GM12878 (cell line): ENCODE measurements at regions not wholly inside any gene's neighbourhood (a gene's known extent, or its start where the extent isn't known, plus 50 kb on each side); places are given as distances from the start of the nearest gene placed in this dataset.

Source experiments
- ATAC-seq: fragments of 200-7000 bp; cut with Tn5 transposase; 3 replicates; pipeline ENCODE4 v1.9.1; 2020; ENCODE audit warnings: mild to moderate bottlenecking, moderate library complexity
- BruUV-seq: library from RNA; stranded (reverse); fragments of 400-500 nt; replicated peaks from 2 replicates; lab custom pipeline; 2021; lab: Mats Ljungman, UMichigan
- CTCF ChIA-PET: fragments of 300-600 bp; sonication (Branson Sonifier 250); formaldehyde crosslinking; extraction: SDS; loops from one replicate; lab custom pipeline; 2021; ENCODE audit warnings: inconsistent platforms; lab: Yijun Ruan, JAX
- POLR2A ChIA-PET: fragments of 350-600 bp; formaldehyde crosslinking; extraction: SDS; loops from one replicate; lab custom pipeline; 2021; ENCODE audit warnings: inconsistent platforms; lab: Charles Lee
- RAD21 ChIA-PET: fragments of 300-600 bp; sonication (Branson Sonifier 250); formaldehyde crosslinking; loops from one replicate; lab custom pipeline; 2023; ENCODE audit warnings: antibody characterized with exemption; ENCODE audit not compliant: unreplicated experiment; lab: Charles Lee
- SMC1A ChIA-PET: fragments of 300-600 bp; sonication (Branson Sonifier 250); formaldehyde crosslinking; loops from one replicate; lab custom pipeline; 2023; ENCODE audit not compliant: unreplicated experiment, uncharacterized antibody; lab: Charles Lee
- DNase-seq: peaks from one replicate; pipeline ENCODE4 v3.0.0-alpha.2; 2011; ENCODE audit warnings: low read depth, low spot score
- FAIRE-seq: peaks from 3 replicates; lab custom pipeline; 2011; peaks lifted over from hg19 to GRCh38; lab: Jason Lieb, UNC
- H2AFZ ChIP-seq: 2 replicates; pipeline ENCODE4 v1.6.0; 2011; ENCODE audit warnings: low read depth, low read length, control low read depth; ENCODE audit not compliant: control insufficient read depth
- H3K27ac ChIP-seq: 2 replicates; pipeline ENCODE4 v1.5.1; 2011; ENCODE audit warnings: control low read depth; ENCODE audit not compliant: control insufficient read depth, insufficient read depth
- H3K27me3 ChIP-seq, 2 experiments: replicated peaks in 1 of 2; 2 replicates each; pipeline versions ENCODE4 v1.6.0 to v1.6.1; 2011; ENCODE audit warnings: low read length in 1 of 2; ENCODE audit not compliant: control insufficient read depth in 2 of 2, insufficient read depth in 2 of 2
- H3K36me3 ChIP-seq, 2 experiments: 2 replicates each; pipeline ENCODE4 v1.5.1; 2011; ENCODE audit warnings: low read length in 1 of 2; ENCODE audit not compliant: control insufficient read depth in 2 of 2, insufficient read depth in 2 of 2
- H3K4me1 ChIP-seq: 2 replicates; pipeline ENCODE4 v1.6.1; 2011; ENCODE audit warnings: mild to moderate bottlenecking, low read length, moderate library complexity, mixed read lengths; ENCODE audit not compliant: control insufficient read depth, insufficient read depth
- H3K4me2 ChIP-seq: 2 replicates; pipeline ENCODE4 v1.6.0; 2011; ENCODE audit warnings: control low read depth; ENCODE audit not compliant: control insufficient read depth, insufficient read depth
- H3K4me3 ChIP-seq: fragments of 200-600 bp; sonication (generic); 2 replicates; pipeline ENCODE4 v1.5.1; 2016
- H3K79me2 ChIP-seq: 2 replicates; pipeline ENCODE4 v1.6.0; 2011; ENCODE audit warnings: low read length; ENCODE audit not compliant: control insufficient read depth, insufficient read depth
- H3K9ac ChIP-seq: 2 replicates; pipeline ENCODE4 v1.8.0; 2011; ENCODE audit warnings: low read length, control low read depth, mixed read lengths; ENCODE audit not compliant: control insufficient read depth, insufficient read depth
- H3K9me3 ChIP-seq: replicated peaks from 3 replicates; pipeline ENCODE4 v1.5.1; 2011; ENCODE audit warnings: mild to moderate bottlenecking, low read length; ENCODE audit not compliant: control insufficient read depth, insufficient read depth
- H4K20me1 ChIP-seq: 2 replicates; pipeline ENCODE4 v1.6.0; 2011; ENCODE audit not compliant: control insufficient read depth, insufficient read depth
- BCL3 ChIP-seq: IDR thresholded peaks from 2 replicates; pipeline ENCODE4 v1.6.1; 2011; ENCODE audit warnings: borderline replicate concordance, low read depth, mild to moderate bottlenecking, moderate library complexity, low read length; ENCODE audit not compliant: insufficient read depth, poor library complexity, severe bottlenecking
- IKZF1 ChIP-seq: fragments of 450-650 bp; conservative IDR thresholded peaks from 2 replicates; pipeline ENCODE4 v1.6.1; 2017; ENCODE audit warnings: antibody characterized with exemption, mild to moderate bottlenecking
- IRF5 ChIP-seq: fragments of 450-650 bp; IDR thresholded peaks from 2 replicates; pipeline ENCODE4 v1.6.1; 2017; ENCODE audit warnings: borderline replicate concordance
- KDM1A ChIP-seq: fragments of 200-600 bp; sonication (generic); IDR thresholded peaks from 2 replicates; pipeline ENCODE4 v1.6.1; 2016; ENCODE audit warnings: borderline replicate concordance
- REST ChIP-seq: IDR thresholded peaks from 2 replicates; pipeline ENCODE4 v1.6.1; 2012; ENCODE audit warnings: mild to moderate bottlenecking, low read depth, low read length
- ZBED1 ChIP-seq: IDR thresholded peaks from 2 replicates; pipeline ENCODE4 v1.6.1; 2016; ENCODE audit warnings: borderline replicate concordance
- WGBS: methylation state at CpG from one replicate; pipeline ENCODE4 v1.1.6; 2016; ENCODE audit warnings: low lambda C conversion rate; ENCODE audit not compliant: insufficient replicate concordance, insufficient coverage; ENCODE audit errors: missing lambda C conversion rate; 5-methylcytosine and 5-hydroxymethylcytosine counted together
- in situ Hi-C: fragments of 300-500 bp; cut with MboI; formaldehyde crosslinking; loops from 9 replicates; pipeline ENCODE4 v1.14.3; 2018; ENCODE audit warnings: mixed read lengths
- intact Hi-C: fragments of 100-400 bp; cut with micrococcal nuclease; formaldehyde crosslinking; loops from one replicate; pipeline ENCODE4 v1.14.2; 2022; ENCODE audit not compliant: unreplicated experiment

- ChIA-PET SMC1A (no interaction called here), CTCF (no interaction called here), POLR2A (no interaction called here), RAD21 (no interaction called here)
- Histone ChIP-seq H3K4me1 (no peaks in the 10 kb centered on the region), H3K36me3 (no peaks in the 10 kb centered on the region), H3K27me3 (no peaks in the 10 kb centered on the region), H3K4me2 (no peak overlapping the region), H3K27ac (no peak overlapping the region), H3K9me3 (no peaks in the 10 kb centered on the region), H4K20me1 (no peaks in the 10 kb centered on the region), H3K9ac (no peak overlapping the region), H3K79me2 (no peaks in the 10 kb centered on the region), H2AFZ (no peak overlapping the region), H3K4me3 (no peak overlapping the region)
- BruUV-seq = no TSS peak
- 64% methylated on average over 2 of the region's 2 CpGs for WGBS
- in situ Hi-C loops (no loop called here), intact Hi-C loops (no loop called here)
- no peak for ATAC-seq
- FAIRE-seq = no peak
- TF ChIP-seq KDM1A (no peak), IRF5 (no peak), BCL3 (no peak), REST (no peak), IKZF1 (no peak), ZBED1 (no peak)
- DNase-seq = no peak
Observed at GRCh38 chr21:35465741-35466140, 416.6 kb upstream of the RUNX1 start.
